GM06990 (cell line): ENCODE measurements at regions not wholly inside any gene's neighbourhood (a gene's known extent, or its start where the extent isn't known, plus 50 kb on each side); places are given as distances from the start of the nearest gene placed in this dataset.
A peak's percentile ranks its signal among the peaks of the same experiment; 100 is the strongest.

Experiments used
- DNase-seq: peaks from one replicate; pipeline ENCODE4 v3.0.0-alpha.2; 2011; ENCODE audit not compliant: insufficient read length; ENCODE audit errors: extremely low read depth
- H3K27me3 ChIP-seq: replicated peaks from 2 replicates; pipeline ENCODE4 v1.6.0; 2011; ENCODE audit warnings: low read length; ENCODE audit not compliant: control insufficient read depth, insufficient read depth
- H3K36me3 ChIP-seq: 2 replicates; pipeline ENCODE4 v1.5.1; 2011; ENCODE audit warnings: low read length; ENCODE audit not compliant: control insufficient read depth, insufficient read depth
- H3K4me3 ChIP-seq: replicated peaks from 2 replicates; pipeline ENCODE4 v1.5.1; 2011; ENCODE audit warnings: low read depth, mild to moderate bottlenecking, control low read depth, low read length
- TF ChIP-seq, protein P1 (sequence below): IDR thresholded peaks from 2 replicates; pipeline ENCODE4 v1.5.1; 2011; ENCODE audit warnings: low read length, control low read depth, mild to moderate bottlenecking, inconsistent platforms; ENCODE audit not compliant: insufficient read depth, poor library complexity, severe bottlenecking

DNA sequence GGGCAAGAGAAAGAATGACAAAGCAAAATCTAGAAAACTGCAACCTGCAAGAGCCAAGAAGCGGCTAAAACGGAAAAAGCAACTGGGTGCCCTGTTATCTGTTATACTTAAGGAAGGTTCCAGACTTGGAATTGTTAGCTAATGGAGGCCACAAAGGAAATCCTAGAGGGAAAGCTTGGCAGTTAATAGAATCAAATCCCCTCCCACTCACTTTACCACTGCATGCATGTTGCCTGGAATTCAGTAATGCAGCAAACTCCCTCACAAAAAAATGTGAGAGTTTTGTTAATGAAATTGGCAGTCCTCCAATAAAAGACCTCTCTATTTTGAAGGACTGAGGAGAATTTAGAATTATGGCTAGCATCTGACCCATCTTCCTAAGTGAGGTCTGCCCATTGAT is 164.2 kb upstream of the SOX5 start:
- no peaks in the 10 kb centered on the region for H3K36me3 ChIP-seq
- H3K27me3 ChIP-seq, result no peaks in the 10 kb centered on the region
- TF ChIP-seq, protein P1, sequence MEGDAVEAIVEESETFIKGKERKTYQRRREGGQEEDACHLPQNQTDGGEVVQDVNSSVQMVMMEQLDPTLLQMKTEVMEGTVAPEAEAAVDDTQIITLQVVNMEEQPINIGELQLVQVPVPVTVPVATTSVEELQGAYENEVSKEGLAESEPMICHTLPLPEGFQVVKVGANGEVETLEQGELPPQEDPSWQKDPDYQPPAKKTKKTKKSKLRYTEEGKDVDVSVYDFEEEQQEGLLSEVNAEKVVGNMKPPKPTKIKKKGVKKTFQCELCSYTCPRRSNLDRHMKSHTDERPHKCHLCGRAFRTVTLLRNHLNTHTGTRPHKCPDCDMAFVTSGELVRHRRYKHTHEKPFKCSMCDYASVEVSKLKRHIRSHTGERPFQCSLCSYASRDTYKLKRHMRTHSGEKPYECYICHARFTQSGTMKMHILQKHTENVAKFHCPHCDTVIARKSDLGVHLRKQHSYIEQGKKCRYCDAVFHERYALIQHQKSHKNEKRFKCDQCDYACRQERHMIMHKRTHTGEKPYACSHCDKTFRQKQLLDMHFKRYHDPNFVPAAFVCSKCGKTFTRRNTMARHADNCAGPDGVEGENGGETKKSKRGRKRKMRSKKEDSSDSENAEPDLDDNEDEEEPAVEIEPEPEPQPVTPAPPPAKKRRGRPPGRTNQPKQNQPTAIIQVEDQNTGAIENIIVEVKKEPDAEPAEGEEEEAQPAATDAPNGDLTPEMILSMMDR, result no peak
- no peak for DNase-seq
- H3K4me3 ChIP-seq, result no peak overlapping the region

DNA sequence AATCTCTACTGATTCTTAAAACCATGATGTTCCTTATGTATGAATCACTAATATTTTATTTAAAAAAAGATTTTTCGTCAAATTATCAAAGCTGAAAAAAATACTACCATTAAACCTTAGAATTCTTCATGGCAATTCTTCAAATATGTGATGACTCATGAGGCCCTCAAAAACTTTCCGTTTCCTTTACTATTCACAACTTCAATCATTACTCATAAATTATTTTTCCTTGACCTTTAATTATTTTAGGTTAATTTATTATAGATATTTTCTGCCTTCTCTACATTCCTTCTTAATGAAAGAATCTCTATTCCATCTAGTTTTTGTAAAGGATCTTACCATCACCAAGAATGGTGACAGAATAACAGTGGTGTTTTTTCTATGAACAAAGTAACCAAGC is 162.1 kb upstream of the SOX5 start:
- Histone ChIP-seq H3K27me3 (no peaks in the 10 kb centered on the region), H3K4me3 (no peak overlapping the region), H3K36me3 (no peaks in the 10 kb centered on the region)
- TF ChIP-seq, protein P1, result no peak
- DNase-seq, result no peak

DNA sequence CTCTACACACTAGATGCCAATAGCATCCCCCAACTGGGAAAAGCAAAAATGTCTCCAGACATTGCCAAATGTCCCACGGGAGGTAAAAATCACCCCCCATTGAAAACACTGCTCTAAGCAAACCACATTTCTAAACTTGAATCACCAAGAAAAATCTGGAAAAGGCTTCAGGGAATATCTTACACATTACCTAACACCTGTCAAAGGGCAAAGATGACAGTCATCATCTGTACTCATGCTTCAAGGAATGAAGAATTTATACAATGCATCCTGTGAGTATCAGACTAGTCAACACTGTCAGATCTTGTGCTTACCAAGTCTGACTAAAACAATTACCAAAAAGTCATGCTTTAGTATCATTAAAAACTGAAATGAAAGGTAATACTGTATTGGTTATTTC is 161.6 kb upstream of the SOX5 start:
- TF ChIP-seq, protein P1, result no peak
- no peak for DNase-seq

DNA sequence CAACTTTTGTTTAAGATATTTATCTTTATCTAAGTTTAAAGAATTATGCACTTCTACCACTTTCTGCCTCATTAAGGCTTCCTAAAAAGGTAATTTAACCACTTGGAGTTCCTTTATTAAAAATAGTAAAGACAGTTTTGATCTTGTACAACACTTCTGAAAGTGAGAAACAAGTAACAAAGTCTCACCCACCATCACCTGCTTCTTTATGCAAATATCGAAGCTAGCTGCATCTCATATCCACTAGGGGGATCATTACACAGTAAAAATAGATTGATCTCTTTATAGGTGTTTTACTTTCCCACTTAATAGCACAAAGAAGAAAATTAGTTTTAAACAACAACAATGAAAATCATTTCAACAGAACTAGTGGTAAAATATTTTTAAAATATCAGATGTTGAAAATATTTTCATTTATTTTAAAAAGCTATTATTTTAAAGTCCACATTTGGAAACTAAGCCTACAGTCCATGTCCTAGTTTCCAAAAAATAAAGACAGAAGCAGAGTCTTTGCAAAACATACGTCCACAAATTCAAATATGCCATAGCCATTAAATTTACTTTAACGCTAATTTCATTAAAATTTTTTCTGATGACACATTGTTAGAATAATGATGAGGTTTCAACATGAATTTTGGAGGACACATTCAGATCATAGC is 160.0 kb upstream of the SOX5 start:
- no peaks in the 10 kb centered on the region for H3K36me3 ChIP-seq
- no peaks in the 10 kb centered on the region for H3K27me3 ChIP-seq
- TF ChIP-seq, protein P1, result peak; percentile 57
- DNase-seq, result no peak
- H3K4me3 ChIP-seq, result no peak overlapping the region

More for the DNA sequence above, 161.6 kb upstream of the SOX5 start:
- H3K36me3 ChIP-seq, result no peaks in the 10 kb centered on the region
- H3K4me3 ChIP-seq, result no peak overlapping the region
- no peaks in the 10 kb centered on the region for H3K27me3 ChIP-seq

DNA sequence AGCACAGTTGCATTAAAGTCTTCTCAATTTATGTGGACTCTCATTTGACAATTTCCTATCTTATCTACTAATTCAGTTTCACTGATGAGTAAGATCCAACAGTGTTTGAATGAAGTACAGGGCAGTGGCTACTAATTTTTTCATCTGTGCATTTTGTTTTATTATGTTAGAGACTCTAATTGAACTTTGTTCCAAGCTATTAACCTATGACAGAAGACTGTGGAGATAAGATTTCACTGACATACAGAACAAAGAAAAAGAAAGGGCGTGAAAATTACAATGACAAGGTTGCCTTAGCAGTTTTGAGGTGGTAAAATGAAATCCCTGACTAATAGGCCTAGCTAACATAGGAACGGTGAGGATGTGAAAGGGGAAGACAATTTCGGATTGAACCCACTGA is 153.2 kb upstream of the SOX5 start:
- no peaks in the 10 kb centered on the region for H3K36me3 ChIP-seq
- H3K27me3 ChIP-seq, result no peaks in the 10 kb centered on the region
- H3K4me3 ChIP-seq, result no peak overlapping the region
- DNase-seq, result no peak
- TF ChIP-seq, protein P1, result no peak

DNA sequence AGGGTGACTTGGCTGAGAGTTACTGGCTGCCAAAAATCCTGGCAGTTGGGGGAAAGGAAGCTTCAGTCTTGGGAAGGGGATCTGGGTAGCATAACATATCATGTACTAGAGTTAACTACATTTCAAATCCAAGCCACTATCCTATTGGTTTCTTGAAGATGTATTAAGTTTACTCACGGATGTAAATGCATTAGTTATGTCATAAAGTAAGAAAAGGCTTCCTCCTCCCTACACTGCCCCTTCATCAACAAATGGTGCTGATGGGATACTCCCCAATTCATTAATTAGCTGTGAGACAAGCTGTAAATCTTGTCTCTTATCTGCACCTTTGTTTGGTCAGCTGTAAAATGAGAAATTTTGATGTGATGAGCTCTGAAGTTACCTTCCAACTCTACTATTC is 150.1 kb upstream of the SOX5 start:
- TF ChIP-seq, protein P1, result no peak
- Histone ChIP-seq H3K36me3 (no peaks in the 10 kb centered on the region), H3K27me3 (no peaks in the 10 kb centered on the region), H3K4me3 (no peak overlapping the region)
- DNase-seq, result no peak
